ENCODE measurements at regions not wholly inside any gene's neighbourhood (a gene's known extent, or its start where the extent isn't known, plus 50 kb on each side); places are given as distances from the start of the nearest gene placed in this dataset.
"Not testable (repeated sequence)": the region's sequence is repeated elsewhere in the genome, so short reads cannot be mapped to it uniquely, and the experiment has no call there.

- TF ChIP-seq ZFX (IDR thresholded peaks at IDR 0.05), result no peak
- no peak for TF ChIP-seq CTCF (conservative IDR thresholded peaks at IDR 0.05)
- H3K27ac ChIP-seq, result no peak overlapping the region
Observed at GRCh38 chr21:27034796-27035195, 67.9 kb upstream of the ADAMTS5 start.

GRCh38 chr21:27033471-27033870 lies 66.6 kb upstream of the ADAMTS5 start:
- no peak overlapping the region for H3K27ac ChIP-seq
- TF ChIP-seq ZFX (IDR thresholded peaks at IDR 0.05), result no peak
- TF ChIP-seq CTCF (conservative IDR thresholded peaks at IDR 0.05), result no peak

GRCh38 chr21:27026501-27026900 lies 59.6 kb upstream of the ADAMTS5 start:
- no peak overlapping the region for H3K27ac ChIP-seq
- no peak for TF ChIP-seq CTCF (conservative IDR thresholded peaks at IDR 0.05)
- no peak for TF ChIP-seq ZFX (IDR thresholded peaks at IDR 0.05)

GRCh38 chr21:27025708-27026107 lies 58.8 kb upstream of the ADAMTS5 start:
- not testable (repeated sequence) for H3K27ac ChIP-seq

GRCh38 chr21:27024971-27025370 lies 58.1 kb upstream of the ADAMTS5 start:
- no peak overlapping the region for H3K27ac ChIP-seq
- TF ChIP-seq CTCF (conservative IDR thresholded peaks at IDR 0.05), result no peak
- no peak for TF ChIP-seq ZFX (IDR thresholded peaks at IDR 0.05)

GRCh38 chr21:27024301-27024700 lies 57.4 kb upstream of the ADAMTS5 start:
- TF ChIP-seq CTCF (conservative IDR thresholded peaks at IDR 0.05) (no peak), ZFX (IDR thresholded peaks at IDR 0.05) (no peak)
- H3K27ac ChIP-seq, result no peak overlapping the region

- TF ChIP-seq CTCF (conservative IDR thresholded peaks at IDR 0.05) (no peak), ZFX (IDR thresholded peaks at IDR 0.05) (no peak)
- H3K27ac ChIP-seq, result no peak overlapping the region
Observed at GRCh38 chr21:27023186-27023585, 56.3 kb upstream of the ADAMTS5 start.

GRCh38 chr21:27021801-27022200 lies 54.9 kb upstream of the ADAMTS5 start:
- no peak overlapping the region for H3K27ac ChIP-seq
- TF ChIP-seq ZFX (IDR thresholded peaks at IDR 0.05) (no peak), CTCF (conservative IDR thresholded peaks at IDR 0.05) (no peak)
